ENCODE measurements at regions not wholly inside any gene's neighbourhood (a gene's known extent, or its start where the extent isn't known, plus 50 kb on each side); places are given as distances from the start of the nearest gene placed in this dataset.

- ATAC-seq (no peak), DNase-seq (ENCODE audit: low read depth, low spot score) (no peak)
- intact Hi-C loops (cut with micrococcal nuclease; ENCODE audit: unreplicated experiment) (loop anchor here (10.0 kb wide), 1 partner anchor 105 kb away; no protein-coding TSS in a partner anchor), in situ Hi-C loops (cut with HindIII; ENCODE audit: low pct_unique_long_range_greater_than_20kb, low sequenced_read_pairs) (no loop called here)
- CTCF ChIA-PET, result no interaction called here
- Histone ChIP-seq H3K27ac (ENCODE audit: low read length) (no peak overlapping the region), H3K9me3 (ENCODE audit: control insufficient read depth, insufficient read depth, low read depth, low read length) (no peaks in the 10 kb centered on the region), H3K36me3 (ENCODE audit: control insufficient read depth, insufficient read depth, low read length) (no peaks in the 10 kb centered on the region), H3K4me1 (ENCODE audit: control insufficient read depth, insufficient read depth, low read length) (no peaks in the 10 kb centered on the region), H3K27me3 (ENCODE audit: control insufficient read depth, insufficient read depth, low read length) (no peaks in the 10 kb centered on the region; the same call in 1 of the 2 replicates), H3K4me3 (ENCODE audit: low read depth in 2 of 2, low read length in 2 of 2) (no peak overlapping the region)
- no TSS peak for BruUV-seq (replicated peaks)
- POLR2A ChIA-PET, result no interaction called here
- no peak for TF ChIP-seq TCF7L2 (IDR thresholded peaks at IDR 0.05; ENCODE audit: low read depth, low read length)
- no peak for TF ChIP-seq SIN3A (IDR thresholded peaks at IDR 0.05; ENCODE audit: borderline replicate concordance, insufficient read depth, low read depth, low read length)
- no peak for TF ChIP-seq POLR2AphosphoS5 (IDR thresholded peaks at IDR 0.05; ENCODE audit: low read depth, low read length)
- no peak for TF ChIP-seq REST (IDR thresholded peaks at IDR 0.05; ENCODE audit: insufficient read depth in 1 of 2, low read depth in 2 of 2, low read length in 1 of 2)
- TF ChIP-seq, protein P1, sequence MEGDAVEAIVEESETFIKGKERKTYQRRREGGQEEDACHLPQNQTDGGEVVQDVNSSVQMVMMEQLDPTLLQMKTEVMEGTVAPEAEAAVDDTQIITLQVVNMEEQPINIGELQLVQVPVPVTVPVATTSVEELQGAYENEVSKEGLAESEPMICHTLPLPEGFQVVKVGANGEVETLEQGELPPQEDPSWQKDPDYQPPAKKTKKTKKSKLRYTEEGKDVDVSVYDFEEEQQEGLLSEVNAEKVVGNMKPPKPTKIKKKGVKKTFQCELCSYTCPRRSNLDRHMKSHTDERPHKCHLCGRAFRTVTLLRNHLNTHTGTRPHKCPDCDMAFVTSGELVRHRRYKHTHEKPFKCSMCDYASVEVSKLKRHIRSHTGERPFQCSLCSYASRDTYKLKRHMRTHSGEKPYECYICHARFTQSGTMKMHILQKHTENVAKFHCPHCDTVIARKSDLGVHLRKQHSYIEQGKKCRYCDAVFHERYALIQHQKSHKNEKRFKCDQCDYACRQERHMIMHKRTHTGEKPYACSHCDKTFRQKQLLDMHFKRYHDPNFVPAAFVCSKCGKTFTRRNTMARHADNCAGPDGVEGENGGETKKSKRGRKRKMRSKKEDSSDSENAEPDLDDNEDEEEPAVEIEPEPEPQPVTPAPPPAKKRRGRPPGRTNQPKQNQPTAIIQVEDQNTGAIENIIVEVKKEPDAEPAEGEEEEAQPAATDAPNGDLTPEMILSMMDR (IDR thresholded peaks at IDR 0.05), result no peak
Measured at GRCh38 chr17:45729294-45729907, 54.7 kb upstream of the CRHR1 start.

DNA sequence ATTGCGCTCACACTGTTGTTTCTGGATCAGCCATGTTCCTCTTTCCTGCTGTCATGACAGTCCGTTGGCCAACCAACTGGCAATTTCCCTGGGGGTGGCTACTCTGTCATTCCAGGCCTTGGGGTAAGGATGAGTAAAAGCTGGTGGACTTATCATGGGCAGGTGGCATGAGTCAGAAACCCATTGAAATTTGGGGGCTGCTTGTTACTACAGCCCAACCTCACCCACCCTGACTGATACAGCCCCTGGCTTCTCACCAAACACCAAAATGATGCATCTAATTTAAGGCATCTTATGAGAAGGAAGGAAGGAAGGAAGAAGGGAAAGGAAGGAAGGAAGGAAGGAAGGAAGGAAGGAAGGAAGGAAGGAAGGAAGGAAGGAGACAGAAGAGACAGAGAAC is 53.9 kb upstream of the CRHR1 start:
- CTCF ChIA-PET, result no interaction called here
- in situ Hi-C loops (cut with HindIII; ENCODE audit: low pct_unique_long_range_greater_than_20kb, low sequenced_read_pairs), result no loop called here

More for the DNA sequence above, 53.9 kb upstream of the CRHR1 start:
- ATAC-seq (no peak), DNase-seq (ENCODE audit: low read depth, low spot score) (no peak)
- Histone ChIP-seq H3K4me3 (ENCODE audit: low read depth in 2 of 2, low read length in 2 of 2) (no peak overlapping the region), H3K27me3 (ENCODE audit: control insufficient read depth, insufficient read depth, low read length) (no peaks in the 10 kb centered on the region; the same call in 1 of the 2 replicates), H3K36me3 (ENCODE audit: control insufficient read depth, insufficient read depth, low read length) (no peaks in the 10 kb centered on the region), H3K9me3 (ENCODE audit: control insufficient read depth, insufficient read depth, low read depth, low read length) (no peaks in the 10 kb centered on the region), H3K4me1 (ENCODE audit: control insufficient read depth, insufficient read depth, low read length) (no peaks in the 10 kb centered on the region), H3K27ac (ENCODE audit: low read length) (no peak overlapping the region)
- BruUV-seq (replicated peaks), result no TSS peak
- TF ChIP-seq, protein P1 (IDR thresholded peaks at IDR 0.05), result no peak
- TF ChIP-seq SIN3A (IDR thresholded peaks at IDR 0.05; ENCODE audit: borderline replicate concordance, insufficient read depth, low read depth, low read length), result no peak
- no peak for TF ChIP-seq TCF7L2 (IDR thresholded peaks at IDR 0.05; ENCODE audit: low read depth, low read length)
- intact Hi-C loops (cut with micrococcal nuclease; ENCODE audit: unreplicated experiment), result no loop called here
- POLR2A ChIA-PET, result no interaction called here

Data from Panc1 (cell line).